ENCODE measurements at regions not wholly inside any gene's neighbourhood (a gene's known extent, or its start where the extent isn't known, plus 50 kb on each side); places are given as distances from the start of the nearest gene placed in this dataset.

DNA sequence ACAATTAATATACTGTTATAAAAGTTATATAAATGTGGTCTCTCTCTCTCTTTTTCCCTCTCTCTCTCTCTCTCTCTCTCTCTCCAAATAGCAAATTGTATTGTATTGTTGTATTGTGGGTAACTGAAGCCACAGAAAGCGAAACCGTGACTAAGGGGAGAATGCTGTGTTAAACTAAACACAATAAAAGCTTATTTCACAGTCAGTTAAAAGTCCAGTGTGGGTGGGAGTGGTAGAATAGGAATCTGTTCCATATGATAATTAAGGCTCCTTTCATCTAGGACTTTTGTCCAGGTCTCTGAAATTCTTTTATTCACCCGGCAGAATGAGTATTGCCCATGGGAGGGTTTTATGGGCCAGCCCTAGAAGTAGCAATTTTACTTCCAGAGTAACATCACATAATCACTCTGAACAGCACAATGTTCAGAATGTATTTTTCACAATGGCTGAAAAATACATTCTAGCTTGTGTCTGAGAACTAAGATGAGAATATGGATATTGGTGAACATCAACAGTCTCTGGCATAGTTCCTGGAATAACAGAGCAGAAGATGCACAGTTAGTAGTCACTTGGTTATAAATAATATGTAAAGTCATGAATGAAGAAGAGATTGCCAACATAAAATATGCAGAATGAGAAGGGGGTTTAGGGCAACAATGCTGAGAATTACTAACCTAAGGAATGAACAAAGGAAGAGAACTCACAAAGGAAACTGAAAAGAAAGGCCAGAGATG lies 399.1 kb downstream of the PLCL1 start:
- no peak overlapping the region for H3K27ac ChIP-seq
- TF ChIP-seq, protein P1, sequence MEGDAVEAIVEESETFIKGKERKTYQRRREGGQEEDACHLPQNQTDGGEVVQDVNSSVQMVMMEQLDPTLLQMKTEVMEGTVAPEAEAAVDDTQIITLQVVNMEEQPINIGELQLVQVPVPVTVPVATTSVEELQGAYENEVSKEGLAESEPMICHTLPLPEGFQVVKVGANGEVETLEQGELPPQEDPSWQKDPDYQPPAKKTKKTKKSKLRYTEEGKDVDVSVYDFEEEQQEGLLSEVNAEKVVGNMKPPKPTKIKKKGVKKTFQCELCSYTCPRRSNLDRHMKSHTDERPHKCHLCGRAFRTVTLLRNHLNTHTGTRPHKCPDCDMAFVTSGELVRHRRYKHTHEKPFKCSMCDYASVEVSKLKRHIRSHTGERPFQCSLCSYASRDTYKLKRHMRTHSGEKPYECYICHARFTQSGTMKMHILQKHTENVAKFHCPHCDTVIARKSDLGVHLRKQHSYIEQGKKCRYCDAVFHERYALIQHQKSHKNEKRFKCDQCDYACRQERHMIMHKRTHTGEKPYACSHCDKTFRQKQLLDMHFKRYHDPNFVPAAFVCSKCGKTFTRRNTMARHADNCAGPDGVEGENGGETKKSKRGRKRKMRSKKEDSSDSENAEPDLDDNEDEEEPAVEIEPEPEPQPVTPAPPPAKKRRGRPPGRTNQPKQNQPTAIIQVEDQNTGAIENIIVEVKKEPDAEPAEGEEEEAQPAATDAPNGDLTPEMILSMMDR (IDR thresholded peaks at IDR 0.05) = no peak
- TF ChIP-seq ZFX (IDR thresholded peaks at IDR 0.05; ENCODE audit: borderline replicate concordance) = no peak

Measured in 22Rv1 (cell line).